GM18909 (cell line): ENCODE measurements at regions not wholly inside any gene's neighbourhood (a gene's known extent, or its start where the extent isn't known, plus 50 kb on each side); places are given as distances from the start of the nearest gene placed in this dataset.
"Not testable (repeated sequence)": the region's sequence is repeated elsewhere in the genome, so short reads cannot be mapped to it uniquely, and the experiment has no call there.

Source experiments
- ATAC-seq: cut with Tn5 transposase; IDR thresholded peaks from one replicate; pipeline ENCODE4 v1.9.1; 2021; ENCODE audit warnings: mild to moderate bottlenecking; ENCODE audit not compliant: unreplicated experiment, poor library complexity

DNA sequence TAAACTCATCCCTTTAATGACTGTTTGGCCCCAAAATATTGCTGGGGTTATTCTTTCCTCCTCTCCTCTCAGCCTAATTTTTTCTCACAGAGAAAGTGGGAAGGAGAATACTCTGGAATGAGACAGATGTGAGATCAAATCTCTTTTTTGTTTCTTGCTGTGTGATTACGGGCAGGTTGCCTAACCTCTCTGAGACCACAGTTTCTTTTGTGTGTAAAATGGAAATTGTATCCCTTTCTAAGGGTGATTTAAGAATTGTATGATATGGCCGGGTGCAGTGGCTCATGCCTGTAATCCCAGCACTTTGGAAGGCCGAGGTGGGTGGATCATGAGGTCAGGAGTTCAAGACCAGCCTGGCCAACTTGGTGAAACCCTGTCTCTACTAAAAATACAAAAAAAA lies 111.5 kb upstream of the MRPS22 start:
- ATAC-seq = not testable (repeated sequence)

DNA sequence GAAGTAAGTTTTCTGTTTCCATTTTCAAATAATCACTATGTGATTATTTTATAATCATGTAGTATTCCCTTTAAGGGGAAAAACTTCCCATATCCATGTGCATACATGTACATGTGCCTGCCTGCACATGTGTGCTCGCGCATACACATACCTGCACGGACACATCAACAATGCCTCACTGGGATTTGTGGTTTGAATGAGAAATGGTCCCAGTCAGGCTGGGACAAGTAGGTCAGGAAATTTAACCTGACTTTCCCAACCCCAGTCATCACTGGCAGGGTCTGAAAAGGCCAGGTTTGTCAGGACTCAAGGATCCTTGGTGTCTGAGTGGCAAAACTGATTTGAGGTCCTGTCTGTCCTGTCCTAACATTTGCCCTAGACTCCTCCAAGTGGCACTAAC lies 109.3 kb upstream of the MRPS22 start:
- ATAC-seq = no peak

DNA sequence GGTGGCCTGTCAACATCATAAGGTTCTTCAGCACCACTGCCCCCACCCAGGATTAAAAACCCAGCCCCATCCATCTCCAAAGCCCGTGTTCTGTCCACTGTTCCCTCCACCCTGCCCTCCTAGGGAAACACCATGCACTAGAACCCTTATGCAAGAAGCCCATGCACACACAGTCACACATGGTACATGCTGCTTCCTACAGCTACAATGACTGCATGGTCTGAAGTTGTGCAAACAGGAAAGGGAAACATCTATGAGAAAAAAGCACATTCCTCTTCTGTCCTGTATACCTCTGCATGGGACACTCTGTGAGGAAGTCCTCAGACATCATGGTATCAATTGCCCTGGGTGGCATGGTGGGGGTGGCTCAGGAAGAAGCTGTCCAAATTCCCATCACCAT lies 108.6 kb upstream of the MRPS22 start:
- no peak for ATAC-seq

DNA sequence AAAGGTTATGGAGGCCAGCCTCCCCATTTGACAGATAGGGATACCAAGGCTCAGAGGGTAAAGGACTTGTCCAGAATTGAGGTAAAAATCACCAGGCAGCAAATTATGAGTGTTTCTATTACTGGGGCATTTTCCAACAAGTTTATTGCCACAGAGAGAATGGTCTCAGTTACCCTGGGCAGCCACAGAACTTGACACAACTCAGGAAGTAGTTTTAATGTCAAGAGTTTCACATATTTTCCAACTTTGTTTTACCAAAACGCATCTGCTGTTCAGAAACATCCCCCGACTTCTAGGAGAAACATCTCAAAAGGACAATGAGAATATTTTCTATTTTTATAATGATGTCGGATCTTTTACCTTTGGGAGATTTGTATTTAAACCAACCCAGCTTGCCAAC lies 107.5 kb upstream of the MRPS22 start:
- ATAC-seq = no peak

DNA sequence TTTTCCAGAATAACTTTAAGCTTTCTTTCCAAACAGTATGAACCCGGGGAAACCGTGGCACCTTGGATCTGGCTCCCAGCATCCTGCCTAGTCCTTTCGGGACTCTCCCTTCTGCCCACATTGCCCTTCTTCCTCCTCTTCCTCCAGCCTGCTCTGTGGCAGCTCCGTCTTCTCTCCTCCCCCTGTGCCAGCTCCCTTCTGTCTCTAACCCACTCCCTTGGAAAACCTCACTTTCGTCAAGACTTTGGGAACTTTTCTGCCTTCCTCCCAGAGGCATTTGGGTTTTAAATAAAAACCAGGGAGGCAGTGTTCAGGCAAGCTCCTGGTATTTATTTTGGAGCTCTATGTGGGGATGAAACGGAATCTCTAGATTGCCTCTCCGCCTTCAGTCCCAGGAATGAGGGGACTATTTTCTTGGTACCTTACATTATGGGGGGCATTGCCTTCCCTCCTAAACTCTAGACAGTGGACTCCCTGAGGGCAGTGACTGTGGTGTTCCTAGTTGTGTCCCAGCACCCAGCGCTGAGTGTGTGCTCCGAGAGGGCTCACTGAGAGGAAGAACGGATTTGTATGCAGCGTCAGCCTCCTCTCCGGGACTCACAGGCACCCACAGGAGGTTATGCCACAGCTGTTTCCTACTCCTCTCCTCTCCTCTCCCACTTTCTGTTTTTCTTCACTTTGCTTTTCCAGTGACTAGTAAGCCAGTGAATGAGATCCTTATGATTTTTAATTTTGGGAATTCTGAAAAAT lies 105.4 kb upstream of the MRPS22 start:
- ATAC-seq = no peak

DNA sequence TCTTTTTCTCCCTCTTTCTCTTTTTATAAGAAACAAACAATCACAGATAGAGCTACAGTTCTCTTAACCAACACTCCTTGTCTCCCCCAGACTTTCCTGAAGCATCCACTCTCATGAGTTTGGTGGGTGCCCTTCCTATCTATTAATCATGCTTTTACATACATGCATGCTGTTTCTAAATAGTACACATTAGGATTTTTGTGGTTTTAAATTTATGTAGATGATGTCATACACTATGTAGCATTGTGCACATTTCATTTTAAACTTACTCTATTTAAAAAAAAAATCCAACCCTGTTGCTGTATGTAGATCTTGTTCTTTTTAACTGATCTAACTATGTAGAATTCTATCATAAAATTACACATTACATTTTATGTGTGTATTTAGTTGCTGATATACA lies 104.3 kb upstream of the MRPS22 start:
- no peak for ATAC-seq

DNA sequence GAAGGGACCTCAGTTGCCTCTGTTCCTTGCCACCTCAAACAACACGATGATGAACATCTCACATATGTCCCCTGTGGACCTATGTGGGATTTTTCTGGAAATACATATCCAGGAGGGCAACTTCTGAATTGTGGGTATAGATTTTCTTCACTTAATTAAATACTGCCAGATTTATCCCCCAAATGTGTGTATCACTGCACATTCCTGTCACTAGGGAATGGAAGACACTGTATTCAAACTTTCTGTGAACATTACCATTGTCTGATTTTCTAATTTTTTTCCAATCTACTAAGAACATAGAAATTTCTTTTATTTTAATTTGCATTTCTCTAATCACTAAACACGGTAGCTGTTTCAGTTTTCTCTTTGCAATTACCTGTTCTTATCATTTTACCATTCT lies 102.0 kb upstream of the MRPS22 start:
- ATAC-seq = no peak

DNA sequence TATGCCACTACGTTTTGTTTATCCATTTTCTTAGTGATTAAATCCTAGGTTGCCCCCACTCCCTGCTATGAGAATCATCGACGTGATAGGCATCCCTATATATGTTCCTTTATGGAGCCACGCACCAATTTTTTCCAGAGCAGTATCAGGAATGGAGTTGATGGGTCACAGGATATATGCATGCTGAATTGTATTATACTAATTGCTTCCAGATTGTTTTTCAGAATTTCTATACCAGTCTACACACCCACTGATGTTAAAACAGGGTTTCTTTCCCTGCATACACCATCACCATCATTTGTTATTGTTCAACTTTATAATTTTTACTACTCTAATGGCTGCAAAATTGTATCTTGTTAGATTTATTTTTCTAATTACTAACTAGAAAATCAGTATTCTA lies 100.1 kb upstream of the MRPS22 start:
- no peak for ATAC-seq

DNA sequence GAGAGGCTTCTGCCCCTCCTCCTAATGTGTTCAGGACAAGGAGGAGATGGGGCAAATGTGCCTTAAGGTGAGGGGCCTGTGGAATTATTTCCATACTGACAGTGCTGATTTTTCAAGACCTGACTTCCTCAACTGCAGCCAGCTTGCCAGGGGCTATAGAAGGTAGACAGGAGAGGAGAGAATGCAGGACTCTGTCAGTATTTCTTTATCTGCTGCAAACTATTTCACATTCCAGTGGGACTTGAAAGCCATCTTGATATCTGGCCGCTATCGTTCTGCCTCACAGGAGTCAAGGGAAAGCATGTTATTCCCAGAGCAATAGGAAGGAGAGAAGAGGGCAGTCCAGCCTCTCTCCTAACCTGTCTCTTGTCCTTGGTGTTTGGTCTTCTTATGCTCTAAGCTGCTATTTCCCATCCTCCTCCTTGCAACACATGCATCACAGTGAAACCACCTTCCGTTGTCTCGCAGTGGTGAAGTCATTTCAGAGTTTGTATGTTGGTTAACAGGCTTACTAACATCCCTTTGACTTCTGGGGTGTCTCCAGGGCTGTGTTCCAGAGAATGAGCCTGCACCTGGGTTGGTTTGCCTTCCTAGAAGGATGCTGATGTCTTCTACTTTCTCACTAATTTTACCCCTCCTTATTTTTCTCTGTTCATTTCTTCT lies 95.1 kb upstream of the MRPS22 start:
- ATAC-seq = no peak

DNA sequence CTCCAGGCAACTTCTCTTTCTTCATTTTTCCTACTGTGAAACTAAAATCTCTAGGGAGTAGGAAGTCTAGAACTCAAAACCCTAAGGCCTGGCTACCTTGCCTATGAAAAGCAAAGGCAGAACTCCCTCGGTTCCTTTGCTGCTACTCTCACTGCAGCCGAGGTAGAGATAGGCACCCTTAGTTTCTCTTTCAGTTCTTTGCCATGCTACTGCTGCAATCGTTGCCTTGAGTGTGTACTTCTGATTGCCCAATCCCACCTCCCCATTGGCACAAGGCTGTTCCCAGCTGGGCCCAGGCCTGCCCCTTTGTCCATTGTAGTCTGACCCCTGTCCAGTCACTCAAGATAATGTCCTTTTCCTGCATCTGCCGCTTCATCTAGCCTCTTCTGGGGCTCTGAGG lies 92.3 kb upstream of the MRPS22 start:
- ATAC-seq = no peak

DNA sequence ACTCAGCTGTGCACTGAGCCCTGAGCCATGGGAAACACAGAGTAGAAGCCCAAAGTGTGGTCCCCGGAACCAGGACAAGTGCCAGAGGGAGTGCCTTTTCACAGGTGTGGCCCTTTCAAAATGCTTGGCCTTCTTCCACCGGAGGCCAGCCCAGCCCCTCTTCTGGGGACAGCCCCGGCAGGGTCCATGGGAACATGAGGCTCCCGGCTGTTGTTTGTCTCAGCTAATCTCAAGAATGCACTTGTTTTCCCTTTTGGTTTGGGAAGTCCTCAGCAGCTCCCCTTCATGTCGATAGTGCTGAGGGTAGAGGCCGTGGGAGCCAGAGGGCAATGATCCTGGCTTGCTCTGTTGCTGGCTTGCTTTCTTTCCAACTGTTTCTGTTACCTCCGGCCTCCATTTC lies 91.1 kb upstream of the MRPS22 start:
- no peak for ATAC-seq

DNA sequence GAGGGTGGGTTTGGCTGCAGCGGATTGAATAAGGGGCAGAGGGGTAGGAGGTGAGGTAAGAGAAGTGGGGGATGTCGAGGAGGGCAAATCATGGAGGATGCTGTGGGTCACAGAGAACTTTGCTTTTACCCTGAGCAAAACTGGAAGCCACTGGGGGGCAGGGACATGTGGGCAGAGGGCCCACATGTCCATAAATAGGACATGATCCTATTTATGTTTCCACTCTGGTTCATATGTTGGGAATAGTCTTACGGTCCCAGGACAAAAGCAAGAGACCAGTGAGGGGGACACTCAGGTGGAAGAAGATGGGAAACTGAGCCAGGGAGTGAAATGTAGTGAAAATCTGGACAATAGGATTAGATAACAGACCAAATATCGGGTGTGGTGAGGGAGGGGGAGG lies 85.5 kb upstream of the MRPS22 start:
- ATAC-seq = no peak

DNA sequence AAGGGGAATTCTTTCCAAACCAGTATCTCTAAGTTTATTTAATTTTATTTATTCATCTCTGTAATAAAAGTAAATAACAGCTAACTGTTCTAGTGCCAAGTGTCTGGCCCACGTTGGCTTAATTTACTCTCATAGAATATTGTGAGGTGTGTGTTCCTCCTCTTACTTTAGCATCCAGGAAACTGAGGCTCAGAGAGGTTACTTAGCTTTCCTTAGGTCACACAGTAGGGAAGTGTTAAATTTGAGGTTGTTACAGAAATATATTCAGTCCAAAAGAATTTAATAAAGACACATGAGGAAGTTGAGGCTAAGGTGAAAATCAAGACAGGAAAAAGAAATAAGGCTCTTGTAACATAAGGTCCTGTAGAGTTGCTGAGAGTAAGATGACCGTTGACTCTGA lies 84.4 kb upstream of the MRPS22 start:
- ATAC-seq = no peak

DNA sequence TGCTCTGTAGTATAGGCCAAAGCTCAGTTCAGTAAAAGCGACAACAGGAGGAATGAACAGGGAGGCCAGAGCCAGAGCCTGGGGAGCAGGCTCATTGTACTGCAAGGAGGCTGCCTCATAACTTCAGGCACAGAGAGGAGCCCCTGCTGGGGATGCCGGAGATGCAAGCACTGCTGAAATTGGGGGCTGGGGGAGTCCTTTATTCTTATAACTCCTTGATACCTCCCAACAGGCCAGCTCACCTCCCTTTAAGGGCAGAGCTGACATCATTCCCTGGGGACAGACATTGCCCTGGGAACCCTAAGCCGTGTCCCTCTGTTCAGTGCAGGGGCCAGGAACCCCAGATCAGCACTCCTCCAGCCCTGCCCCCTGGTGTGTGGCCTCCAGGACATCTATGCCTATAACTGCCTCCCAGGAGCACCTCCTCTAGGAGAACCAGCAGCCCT lies 83.8 kb upstream of the MRPS22 start:
- ATAC-seq = no peak

DNA sequence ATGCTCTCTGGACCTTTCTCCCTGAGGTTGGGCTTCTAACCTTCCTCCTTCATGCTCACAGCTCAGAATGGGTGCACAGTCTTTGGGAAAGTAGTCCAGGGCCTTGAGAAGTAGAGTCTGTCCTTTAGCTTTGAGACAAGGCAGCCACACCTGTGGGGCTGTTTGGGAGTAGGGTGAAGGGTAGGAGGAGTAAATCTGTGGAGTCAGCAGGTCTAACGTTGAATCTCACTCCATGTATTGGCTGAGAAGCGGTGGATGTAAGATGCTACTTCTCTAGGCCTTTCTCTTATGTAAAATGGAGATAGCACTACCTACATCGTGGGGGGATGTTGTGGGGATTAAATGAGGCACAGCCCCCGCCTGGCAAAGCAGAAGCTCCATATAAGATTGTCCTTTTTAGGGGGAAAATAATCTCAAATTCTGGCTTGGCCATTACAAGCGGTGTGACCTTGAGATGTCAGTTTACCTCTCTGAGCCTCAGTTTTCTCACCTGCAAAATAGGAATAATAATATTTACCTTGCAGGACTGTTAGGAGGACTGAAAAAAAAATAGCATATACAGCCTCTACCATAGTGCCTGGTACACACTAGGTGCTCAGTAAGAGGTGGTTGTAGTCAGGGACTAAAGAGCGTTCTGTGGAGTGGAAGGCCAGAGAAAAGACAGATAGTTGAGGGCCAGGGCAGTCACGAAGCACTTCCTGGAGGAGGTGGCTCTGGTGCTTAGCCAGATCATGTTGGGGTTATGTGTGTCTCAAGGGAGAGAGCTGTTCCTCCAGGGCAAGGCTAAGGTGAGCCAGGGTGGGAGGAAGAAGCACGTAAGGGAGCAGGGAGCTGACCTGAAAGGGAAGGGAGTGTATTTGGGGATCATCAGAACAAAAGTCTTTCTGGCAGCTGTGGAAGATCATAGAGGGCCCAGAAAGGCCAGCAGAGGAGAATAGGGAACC lies 82.8 kb upstream of the MRPS22 start:
- ATAC-seq = no peak

DNA sequence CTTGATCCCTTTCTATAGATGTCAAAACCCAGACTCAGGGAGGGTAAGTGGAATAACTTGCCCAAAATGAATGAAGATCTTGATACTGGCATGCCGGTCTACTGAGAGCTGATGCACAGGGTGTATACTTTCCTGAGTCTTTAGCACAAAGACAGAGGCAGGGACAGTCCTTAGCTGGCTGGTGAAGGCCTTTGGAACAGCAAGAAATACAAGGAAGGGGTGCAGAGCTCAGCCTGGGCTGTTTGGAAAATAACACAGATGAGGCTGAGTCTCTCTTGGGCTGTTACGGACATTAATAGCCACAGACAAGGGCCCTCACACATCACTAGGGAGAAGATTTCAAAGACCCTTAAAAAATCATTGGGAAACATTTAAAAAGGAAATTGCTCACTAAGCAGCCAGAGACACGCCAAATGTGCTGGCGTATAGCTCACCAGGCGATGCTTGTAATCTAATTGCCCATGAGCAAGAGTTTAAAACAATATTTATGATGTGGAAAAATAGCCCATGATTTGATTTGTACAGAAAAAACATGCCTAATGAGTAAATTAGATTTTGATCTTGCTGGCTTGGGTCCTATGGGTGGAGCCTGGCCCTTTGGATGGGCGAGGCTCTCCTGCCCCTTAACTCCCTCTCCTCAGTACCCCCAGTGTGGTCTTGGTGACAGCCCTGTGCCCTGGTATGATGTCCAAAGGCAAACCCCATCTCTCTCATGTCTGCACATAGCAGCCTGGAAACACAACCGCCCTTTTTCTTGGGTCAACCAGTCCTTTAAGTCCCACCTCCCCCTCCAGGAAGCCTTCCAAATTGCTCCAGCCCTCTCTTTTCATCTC lies 81.8 kb upstream of the MRPS22 start:
- no peak for ATAC-seq

DNA sequence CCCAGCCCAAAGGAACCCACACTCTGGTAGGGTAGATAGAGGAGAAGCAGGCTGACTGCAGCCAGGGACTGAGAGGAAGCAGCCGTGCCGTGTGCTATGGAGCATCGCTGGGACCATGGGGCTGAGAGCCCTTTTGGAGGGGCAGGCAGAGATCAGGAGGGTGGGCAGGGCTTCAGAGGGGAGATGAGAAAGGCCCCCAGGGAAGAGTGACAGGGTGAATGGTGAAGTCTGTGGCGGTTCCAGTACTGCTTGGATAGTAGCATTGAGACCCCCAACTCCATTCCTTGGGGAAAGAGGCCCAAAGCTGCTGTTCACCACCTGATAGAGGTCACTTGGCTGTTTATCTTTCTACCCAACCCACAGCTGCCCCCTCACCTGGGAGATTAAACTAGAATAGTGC lies 80.0 kb upstream of the MRPS22 start:
- no peak for ATAC-seq

DNA sequence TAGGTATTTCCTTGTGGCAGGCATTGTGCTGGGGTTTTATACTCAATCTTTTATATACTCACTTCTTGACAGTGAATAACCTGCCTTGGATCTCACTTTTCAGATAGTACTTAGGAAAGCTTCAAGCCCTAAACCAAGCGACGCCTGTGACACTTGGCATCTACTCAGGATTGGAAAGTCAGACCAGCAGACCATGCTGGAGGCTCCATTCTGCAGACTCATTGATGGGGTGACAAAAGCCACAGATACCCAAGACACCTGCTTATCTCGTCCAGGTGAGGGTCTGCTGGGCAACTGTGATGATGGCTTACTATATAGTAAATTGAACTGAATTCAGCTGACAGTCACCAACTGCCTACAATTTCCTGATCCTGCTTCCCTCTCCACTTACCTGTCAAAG lies 79.4 kb upstream of the MRPS22 start:
- ATAC-seq = no peak

DNA sequence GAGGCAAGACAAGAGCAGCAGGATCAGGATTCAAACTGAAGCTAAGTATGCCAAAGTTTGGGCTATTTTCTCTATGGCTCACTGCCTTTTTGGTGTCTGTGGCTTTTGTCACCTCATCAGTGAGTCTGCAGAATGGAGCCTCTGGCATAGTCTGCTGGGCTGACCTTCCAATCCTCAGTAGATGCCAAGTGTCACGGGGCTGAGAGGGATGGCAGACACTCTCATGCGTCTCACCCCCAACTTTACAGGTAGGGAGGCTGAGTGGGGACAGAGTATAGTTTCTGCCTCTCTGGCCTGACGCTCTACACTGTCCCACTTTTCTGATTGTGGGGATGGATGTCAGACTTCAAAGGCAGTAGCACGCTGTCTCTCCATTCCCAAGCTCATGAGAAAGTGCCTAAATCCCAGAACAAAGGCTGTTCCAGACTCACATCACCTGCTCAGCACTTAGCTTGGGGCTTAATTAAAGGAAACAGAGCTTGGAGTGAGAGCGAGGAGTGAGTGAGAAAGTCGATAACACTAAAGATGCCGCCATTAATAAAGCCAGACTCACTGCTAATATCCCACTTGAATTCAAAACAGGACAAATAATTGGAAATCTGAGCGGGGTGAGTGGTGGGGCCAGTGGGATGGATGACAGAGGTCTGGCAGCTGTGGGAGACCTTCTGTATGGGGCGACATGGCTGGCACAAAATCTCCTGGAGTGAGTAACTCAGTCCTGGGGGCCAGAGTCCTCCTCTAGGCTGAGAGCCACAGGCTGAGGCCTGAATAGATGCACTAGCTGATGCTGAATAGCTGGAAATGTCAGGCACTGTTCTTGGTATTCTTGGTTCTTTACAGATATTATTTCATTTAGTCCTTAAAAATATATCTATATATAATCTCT lies 78.4 kb upstream of the MRPS22 start:
- no peak for ATAC-seq
